RPMI8226 (cell line): ENCODE measurements at regions not wholly inside any gene's neighbourhood (a gene's known extent, or its start where the extent isn't known, plus 50 kb on each side); places are given as distances from the start of the nearest gene placed in this dataset.
"Not testable (repeated sequence)": the region's sequence is repeated elsewhere in the genome, so short reads cannot be mapped to it uniquely, and the experiment has no call there.

Experiments used
- DNase-seq: peaks from one replicate; pipeline ENCODE4 v3.0.0-alpha.2; 2015

DNA sequence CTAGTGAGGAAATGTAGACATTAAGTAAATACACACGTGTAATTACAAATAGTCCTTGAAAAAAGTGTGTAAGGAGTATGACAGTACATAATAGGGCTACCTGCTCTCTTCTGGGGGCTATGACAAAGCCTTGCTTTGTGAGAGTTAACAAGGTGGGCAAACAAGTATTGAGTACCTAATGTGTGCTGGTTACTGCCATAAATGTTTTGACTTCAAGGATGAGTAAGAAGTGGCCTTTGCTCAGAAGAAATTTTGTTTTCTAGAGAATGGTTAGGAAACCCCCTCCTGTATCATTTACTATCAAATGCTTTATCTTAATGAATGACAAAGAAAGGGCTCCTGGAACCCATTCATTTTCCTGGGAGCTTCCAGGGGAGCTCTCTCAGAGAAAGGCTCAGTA is 167.0 kb upstream of the CASK start:
- no peak for DNase-seq

DNA sequence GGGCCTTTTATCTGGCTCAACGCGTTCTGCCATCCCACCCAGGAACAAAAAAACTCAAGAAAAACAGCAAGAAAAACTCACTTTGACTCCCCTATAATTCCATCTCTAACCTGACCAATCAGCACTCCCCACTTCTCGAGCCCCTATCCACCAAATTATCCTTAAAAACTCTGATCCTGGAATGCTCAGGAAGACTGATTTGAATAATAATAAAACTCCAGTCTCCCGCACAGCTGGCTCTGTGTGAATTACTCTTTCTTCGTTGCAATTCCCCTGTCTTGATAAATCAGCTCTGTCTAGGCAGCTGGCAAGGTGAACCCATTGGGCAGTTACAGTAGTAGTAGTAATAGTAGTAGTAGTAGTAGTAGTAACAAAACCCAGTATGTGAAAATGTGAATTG is 165.7 kb upstream of the CASK start:
- no peak for DNase-seq

DNA sequence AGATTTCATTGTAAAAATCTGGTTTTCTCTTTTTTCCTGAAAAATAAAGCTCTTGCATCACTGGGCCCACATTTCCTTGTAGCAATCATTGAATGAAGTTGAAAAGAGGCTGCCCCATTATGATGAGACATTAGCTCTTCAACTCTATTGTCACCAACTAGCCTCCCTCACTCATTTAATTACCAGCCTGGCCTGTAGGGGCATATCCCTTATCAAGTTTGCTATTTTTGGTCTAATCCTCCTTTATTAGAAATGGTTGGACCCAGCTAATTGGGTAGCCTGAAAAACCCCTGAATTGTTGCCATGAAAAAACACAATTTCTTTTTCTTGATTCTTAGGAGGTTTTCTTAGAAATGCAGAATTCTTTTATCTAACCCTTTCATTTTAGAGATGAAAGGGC is 164.6 kb upstream of the CASK start:
- DNase-seq, result no peak

DNA sequence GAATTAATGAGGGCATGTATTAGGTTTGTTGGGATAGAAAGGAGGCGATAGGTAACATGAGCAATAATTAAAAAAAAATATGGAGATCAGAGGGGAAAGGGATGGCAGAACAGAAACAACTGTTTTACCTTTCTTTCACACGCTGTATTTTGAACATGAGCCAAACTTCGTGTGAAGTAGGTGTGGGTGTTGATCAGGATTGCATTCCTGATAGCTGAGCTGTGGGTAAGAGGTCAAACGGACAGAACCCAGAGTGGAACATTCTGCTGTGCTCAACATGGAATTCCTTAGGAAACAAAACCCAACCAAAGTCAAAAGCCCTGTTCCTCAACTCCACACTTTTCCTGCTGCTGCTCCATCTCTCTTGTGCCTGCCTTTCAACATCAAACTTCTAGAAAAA is 162.5 kb upstream of the CASK start:
- no peak for DNase-seq

DNA sequence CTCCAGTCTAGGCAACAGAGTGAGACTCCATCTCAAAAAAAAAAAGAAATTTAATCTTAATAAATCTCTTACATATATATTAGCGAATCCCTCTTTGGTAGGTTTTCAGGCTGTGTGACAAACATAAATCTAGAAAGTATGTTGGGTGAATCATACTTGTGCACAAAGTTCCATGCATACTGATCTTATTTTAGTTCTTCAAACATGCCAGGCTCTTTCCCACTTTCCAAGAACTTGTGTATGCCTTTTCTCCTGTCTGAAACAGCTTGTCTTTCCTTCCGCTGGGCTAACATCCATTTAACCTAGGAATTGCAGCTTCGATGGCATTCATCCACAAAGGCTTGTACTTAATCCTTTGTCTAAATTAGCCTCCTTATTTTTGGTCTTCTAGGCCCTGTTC is 156.6 kb upstream of the CASK start:
- no peak for DNase-seq

DNA sequence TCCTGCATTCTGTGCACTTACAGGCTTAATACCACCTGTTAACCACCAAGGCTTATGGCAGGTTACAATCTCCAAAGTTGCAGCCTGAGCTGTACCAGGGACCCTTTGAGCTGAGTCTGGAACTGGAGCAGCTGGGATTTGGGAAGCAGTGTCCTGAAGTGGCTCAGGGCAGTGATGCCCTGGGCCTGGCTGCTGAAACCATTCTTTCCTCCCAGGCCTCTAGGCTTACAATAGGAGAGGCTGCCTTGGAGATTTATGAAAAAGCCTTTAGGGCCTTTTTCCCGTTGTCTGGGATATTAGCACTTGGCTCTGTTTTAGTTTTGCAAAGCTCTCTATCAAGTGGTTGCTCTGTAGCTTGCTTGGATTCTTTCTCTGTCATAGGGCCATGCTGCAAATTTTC is 154.3 kb upstream of the CASK start:
- no peak for DNase-seq

DNA sequence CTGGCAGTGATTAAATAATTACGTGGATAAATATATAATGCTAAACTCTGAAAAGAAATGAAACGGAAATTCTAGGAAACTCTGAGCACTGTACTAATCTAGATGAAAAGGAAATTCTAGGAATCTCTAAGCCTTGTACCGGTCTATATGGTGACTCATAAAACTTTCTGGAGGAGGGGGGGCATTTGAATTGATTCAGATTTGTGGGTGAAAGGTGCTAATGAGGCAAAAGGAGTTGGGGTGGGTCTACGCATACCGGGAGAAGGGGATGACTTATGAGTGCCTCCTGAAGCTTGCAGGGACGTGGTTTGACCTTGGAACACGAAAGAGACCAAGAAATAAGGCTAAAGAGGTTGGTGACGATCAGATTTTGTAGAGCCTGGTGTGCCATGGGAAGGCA is 151.7 kb upstream of the CASK start:
- DNase-seq, result no peak

DNA sequence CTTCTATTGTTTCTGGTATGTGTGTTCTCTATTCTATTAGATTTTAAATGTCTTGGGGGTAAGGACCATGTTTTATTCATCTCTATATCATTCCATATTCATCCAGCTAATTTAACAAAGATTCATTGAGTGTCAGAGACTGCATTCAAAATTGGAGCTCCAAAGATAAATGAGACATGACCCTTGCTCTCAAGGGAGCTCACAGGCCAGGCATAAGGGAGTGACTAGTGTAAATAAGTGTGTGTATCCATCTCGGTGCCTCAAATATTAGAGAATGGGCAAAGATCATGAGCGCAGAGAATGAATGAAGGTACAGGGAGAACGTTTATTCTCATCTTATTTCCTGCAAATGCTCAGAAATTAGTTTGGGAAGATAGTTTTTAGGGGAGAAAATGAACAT is 150.1 kb upstream of the CASK start:
- no peak for DNase-seq

DNA sequence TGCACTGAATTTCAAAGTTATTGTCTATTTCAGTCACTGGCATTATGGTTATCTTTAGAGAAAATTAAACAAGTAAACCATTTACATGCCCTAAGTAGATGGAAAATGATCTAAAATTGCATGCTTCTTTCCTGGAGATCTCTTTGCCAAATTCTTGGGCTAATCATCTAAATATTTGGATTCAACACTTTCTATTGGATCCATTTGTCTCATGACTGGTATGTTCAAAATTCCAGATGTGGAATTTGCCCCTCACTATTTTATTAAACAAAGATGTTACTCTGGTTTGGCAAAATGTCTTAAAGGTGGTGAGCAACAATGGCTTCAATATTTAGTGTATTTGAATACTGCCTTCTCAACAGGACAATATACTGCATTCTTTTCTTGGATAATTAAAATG is 147.5 kb upstream of the CASK start:
- DNase-seq, result no peak

DNA sequence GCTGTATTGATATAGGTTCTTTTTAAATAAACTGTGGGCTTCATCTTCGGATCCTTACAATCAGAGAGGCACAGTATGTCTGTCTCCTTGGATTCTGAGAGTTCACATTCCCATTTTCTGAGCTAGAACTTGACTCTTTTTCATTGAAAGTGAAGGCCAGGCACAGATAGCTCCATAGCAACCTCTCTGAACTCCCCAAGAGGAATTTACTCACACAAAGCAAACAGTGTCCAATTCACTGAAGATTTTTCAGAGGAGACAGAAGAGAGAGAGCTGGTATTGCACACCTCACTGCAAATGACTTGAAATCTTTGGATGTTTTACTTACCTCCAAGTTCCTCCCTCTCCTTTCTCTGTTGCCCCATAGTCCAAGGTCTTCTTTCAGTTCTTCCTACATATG is 130.9 kb upstream of the CASK start:
- DNase-seq, result no peak

DNA sequence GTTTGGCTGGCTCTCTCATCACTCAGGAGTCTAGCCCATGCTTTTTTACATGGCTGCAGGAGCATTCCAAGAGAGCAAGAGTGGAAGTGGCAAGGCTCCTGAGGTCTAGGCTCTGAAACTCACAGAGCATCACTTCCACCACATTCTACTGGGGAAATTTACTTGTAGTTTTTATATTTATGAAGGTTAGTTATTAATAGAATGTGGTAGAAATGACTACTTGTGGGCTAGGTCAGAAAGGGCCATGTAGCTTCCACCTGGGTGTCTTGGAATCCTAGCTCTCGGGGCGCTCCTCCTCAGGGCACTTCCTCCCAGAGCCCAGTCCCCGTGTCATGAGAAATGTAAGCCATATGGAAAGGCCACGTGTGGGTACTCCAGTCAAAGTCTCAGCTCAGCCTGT is 127.0 kb upstream of the CASK start:
- DNase-seq, result no peak

DNA sequence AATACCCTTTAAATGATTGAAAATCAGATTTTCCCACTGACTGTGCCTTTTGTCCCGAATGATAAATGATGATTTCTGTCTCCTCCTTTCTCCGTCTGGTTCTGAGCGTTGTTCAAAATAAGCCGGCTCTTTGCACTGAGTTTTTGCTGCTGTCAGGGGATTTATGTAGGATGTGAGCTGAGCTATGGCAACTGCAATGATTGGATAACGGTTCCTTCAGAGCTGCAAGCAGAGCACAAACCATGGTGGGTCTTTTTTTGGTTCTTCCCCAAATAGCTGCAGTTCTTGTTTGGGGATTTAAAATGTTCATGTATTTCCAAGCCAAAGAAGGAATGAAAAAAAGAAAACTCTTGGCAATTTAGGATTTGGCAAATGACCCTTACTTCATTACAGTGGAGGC is 124.5 kb upstream of the CASK start:
- no peak for DNase-seq

DNA sequence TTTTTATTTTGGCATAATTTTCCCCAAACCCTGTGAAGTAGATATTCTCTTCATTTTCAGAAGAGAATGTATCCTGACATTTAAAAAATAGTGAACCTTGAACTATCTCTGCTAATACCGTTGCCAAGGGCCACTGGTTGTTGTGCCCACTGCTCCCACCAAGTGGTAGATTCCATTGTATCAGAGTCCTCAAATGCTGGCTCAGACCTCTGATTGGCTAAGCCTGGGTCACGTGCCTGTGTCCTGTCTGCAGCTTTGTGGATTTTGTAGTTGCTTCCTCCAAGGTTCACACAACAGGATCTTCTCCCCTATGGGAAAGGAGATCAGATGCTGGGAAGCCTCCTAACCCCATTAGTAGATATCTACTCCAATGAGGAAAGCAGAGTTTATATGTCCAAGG is 104.8 kb upstream of the CASK start:
- no peak for DNase-seq

DNA sequence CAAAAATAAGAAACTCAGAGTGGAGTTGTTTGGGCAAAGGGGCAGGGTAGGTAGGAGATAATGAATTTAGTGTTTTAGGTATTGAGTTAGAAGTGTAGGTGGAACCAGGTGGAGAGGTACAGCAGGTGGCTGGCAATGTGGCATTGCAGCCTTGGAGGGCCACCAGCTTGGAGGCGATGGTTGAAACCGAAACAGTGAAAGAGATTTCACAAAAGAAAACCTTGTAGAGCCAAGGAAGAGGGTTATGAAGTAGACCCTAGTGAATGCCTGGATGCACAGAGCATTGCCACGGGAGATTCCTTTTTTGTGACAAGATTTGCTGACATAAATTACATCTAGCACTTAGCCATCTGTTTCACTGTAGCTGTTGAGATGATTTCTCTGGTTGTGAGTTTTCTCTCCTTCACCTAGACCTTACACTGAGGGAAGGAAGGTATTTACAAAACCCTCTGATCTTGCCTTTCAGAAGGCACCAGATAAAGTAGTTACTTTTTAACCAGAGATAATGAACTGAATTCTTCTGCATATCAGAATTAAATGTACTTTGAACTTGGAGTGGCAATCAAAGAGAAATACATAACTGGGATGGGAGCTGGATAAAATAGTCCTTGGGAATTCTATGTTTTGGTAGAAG is 104.1 kb upstream of the CASK start:
- DNase-seq, result no peak

DNA sequence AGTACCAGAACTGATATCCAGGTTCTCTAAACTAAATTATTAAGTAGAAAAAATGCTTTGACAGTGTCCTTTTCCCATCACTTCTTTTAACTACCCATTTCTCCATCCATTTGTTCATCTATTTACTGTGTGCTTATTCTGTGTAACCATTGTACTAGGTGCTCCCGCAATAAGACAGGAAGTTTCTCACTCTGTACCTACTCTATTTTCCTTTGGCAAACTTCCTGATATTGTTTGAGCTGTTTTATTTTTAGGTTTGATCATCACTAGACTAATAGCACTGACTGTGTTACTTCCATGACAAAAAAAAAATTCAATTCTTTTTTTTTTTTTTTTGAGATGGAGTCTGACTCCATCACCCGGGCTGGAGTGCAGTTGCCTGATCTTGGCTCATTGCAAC is 102.5 kb upstream of the CASK start:
- DNase-seq, result no peak

DNA sequence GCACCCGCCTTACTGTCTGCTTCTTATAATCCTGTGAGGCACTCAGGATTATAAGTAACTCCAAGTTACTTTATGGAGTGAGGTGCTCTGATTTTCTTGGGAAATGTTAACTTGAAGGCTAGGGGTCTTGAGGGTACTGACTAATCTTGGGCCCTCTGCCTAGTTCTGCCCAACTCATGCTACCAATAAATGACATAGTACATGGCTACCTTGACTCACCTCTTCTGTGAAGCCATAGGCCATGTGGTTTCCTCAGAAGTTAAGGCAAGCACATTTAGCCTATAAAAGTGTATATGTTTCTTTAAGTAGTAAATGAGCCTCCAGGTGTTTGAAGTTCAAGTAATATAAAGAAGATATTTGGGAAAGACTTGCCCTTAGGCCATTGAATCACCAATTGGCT is 99.8 kb upstream of the CASK start:
- no peak for DNase-seq

DNA sequence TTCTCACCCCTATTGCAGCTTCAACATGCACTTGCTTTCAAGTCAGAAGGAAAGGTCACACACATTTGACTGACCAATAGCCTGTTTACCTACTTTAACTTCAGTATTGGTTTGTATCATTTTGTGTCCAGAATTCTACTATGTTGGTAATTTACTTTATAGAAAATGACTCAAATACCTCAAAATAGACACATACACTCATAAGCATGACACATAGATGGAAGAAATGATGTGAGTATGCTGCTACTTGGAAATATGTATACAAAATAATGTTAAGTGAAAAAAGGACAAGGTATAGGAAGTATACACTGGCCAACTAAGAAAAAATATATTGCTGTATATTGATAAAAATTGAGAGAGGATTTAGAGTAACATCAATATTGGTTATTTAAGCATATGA is 98.8 kb upstream of the CASK start:
- DNase-seq, result no peak

DNA sequence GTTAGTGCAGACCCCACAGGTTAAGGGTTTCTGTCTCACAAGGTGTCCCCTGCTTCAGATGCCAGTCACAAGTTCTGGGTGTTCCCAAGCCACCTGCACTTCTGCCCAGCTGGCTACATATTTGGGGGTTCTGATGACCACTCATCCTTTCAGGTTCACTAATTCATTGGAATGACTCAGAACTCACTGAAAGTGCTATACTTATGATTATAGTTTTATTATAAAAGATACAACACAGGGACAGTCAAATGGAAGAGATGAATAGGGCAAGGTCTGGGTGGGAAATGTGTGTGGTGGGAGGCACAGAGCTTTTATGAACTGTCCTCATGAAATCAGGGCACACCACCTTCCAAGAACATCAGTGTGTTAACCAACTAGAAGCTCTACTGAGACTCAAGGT is 97.7 kb upstream of the CASK start:
- no peak for DNase-seq

DNA sequence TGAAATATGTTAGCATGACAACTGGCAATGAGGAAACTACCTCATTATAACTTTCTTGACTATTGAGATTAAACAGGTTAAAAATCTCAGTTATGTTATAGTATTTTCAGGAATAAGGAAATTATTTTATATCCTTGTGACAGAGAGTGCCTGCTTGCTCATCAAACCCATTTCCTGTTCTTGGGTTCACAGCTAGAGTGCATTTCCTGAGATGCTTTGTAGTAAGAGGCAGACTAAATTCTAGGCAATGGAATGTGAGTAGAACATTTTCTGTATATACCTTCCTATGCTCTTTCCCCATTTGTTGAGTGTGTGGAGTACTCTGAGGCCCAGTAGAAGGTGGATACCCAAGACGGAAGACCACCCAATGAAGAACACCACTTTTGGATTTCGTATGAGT is 96.9 kb upstream of the CASK start:
- no peak for DNase-seq

DNA sequence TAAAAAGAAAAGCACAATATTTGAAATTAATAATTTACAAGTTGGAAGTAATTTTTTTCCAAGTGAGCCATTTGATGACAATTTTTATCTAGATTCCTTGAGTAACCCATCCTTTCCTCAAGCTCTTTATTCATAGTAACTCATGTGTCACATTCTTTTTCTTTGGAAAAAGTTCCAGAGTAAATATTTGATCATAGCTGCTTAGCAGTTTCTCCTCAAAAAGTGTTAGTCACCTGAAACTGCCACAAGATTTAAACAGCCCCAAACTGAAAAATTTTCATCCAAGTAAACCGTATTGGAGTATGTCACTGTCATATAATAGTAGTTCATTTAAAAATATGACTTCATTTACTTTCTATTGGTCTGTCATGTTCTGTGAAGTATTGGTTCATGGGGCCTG is 94.6 kb upstream of the CASK start:
- no peak for DNase-seq

DNA sequence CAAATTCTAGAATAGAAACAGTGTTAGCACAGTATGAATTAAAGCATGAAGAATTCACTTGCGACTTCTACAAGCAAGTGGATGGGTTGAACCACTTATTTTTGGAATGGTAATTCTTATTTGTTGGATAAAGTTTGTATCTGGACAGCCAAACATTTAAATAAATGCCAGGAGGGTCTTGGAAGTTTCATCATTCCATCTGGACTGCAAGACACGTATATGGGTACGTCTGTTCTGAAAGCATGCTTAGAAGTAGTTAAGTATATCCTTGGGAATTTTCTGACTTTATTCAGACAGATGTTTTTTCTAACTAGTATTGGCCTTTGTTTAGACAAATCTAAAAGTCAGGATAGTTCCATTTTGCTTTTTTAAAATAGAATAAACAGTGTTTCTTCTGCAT is 77.5 kb upstream of the CASK start:
- DNase-seq, result no peak

DNA sequence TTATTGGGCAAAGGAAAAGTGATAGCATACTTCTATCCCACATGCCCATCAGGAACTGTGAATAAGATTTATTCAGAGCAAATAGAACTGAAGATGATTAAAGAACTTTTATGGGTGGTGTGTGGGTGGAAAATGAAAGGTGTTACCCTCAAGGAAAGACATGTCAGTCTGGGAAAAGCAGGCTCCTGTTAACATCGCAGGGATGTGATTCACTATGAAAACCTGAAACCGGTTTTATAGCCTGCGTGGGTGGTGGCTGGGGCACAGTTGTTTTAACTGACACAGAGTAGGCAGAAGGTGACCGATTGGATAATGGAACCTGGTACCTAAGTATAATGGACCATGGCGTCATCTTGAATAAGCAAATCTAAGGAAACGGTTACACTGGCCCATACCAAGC is 61.3 kb upstream of the CASK start:
- DNase-seq, result no peak

DNA sequence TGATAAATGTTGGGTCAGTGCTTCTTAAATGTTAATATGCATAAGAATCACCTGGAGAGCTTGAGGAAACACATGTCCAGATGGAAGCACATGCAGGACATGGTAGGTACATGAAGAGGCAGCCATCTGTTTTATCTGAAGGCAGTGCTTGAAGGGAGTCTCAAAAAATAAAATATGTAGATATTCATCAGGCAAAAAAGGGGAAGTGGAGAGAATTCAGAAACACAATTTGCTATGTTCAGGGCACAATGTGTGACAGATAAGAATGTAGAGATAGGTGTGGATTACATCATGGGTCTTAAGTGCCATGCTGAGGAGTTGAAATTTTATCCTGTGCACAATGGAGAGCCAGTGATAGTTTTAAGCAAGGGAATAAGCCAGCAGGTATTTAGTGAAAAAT is 59.6 kb upstream of the CASK start:
- DNase-seq, result no peak

DNA sequence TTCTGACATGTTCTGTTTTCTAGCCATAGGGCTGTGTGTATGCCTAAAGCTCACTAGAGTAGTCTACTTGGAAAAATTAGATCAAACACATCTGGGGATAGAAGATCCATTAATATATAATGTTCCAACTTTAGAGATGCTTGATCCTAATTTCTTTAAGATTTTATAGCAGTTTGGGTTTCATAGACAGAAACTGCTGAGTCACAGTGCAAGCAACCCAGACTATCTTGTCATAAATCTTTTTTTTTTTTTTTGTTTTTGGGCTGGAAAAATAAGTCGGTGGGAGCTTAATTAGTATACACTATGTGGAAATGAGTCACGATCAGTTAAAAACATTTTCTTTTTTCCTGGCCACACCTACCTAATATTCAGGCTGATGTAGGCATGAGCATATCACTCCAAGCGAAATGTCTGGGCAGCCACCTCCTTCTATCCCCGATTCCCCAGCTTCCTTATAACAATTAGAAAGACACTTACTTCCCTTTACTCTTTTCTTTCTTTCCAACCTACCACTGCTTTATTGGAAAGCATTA is 58.2 kb upstream of the CASK start:
- no peak for DNase-seq

DNA sequence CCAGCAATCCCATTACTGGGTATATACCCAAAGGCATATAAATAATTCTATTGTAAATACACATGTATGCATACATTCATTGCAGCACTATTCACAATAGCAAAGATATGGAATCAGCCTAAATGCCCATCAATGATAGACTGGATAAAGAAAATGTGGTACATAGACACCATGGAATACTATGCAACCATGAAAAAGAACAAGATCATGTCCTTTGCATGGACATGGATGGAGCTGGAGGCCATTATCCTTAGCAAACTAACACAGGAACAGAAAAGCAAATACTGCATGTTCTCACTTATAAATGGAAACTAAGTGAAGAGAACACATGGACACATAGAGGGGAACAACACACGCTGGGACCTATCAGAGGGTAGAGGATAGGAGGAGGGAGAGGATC is 51.3 kb upstream of the CASK start:
- DNase-seq, result not testable (repeated sequence)

DNA sequence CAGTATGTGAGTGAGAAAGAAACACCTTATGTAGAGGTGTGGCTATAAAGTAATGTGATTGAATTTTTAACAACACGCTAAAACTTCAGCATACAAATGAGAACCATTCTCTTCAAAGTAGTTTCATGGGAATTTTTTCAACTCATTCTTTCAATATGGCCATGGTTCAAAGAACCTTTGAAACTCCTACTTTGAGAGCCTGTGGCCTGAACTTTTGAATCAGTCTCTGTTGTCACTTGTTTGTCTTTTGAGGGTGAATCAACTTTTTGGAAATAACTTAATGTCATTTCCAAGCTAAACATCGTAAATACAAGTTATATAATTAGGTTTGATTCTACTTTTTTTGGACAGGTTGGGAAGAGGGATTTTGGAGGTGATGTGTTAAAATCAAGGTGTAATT is 49.9 kb upstream of the CASK start:
- DNase-seq, result no peak
